GM21390 (cell line): ENCODE measurements at regions not wholly inside any gene's neighbourhood (a gene's known extent, or its start where the extent isn't known, plus 50 kb on each side); places are given as distances from the start of the nearest gene placed in this dataset.
"Not testable (repeated sequence)": the region's sequence is repeated elsewhere in the genome, so short reads cannot be mapped to it uniquely, and the experiment has no call there.

Experiments used
- ATAC-seq: cut with Tn5 transposase; IDR thresholded peaks from one replicate; pipeline ENCODE4 v1.9.1; 2021; ENCODE audit not compliant: unreplicated experiment

DNA sequence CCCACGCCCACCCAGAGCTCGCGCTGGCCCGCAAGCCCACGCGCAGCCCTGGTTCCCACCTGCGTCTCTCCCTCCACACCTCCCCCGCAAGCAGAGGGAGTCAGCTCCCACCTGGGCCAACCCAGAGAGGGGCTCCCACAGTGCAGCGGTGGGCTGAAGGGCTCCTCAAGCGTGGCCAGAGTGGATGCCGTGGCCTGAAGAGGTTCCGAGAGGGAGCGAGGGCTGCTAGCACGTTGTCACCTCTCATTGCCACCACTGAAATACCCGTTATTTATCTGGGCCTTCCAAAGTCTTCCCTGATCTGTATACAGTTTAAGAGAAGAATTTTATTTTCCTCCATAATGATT, 88.3 kb upstream of the MYLIP start:
- ATAC-seq, result no peak

- not testable (repeated sequence) for ATAC-seq
Observed at GRCh38 chr6:16039892-16040627, 88.8 kb upstream of the MYLIP start.

DNA sequence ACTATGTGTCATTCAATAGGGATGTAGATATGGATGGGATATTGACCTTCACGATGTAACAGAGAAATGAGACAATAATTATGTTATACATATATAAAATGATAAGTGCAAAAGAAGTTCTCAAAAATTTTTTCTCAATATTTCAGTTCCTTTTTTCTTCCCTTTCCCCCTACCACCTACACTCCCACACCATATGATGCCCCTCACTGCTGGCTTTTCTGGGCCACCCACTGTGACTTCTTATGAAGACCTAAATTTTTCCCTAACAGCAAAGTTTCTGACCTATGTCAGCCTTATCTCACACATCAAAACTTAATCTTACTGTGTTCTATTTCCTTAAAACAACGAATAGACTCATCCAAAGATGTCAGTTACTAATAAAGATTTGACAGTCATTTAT, 89.9 kb upstream of the MYLIP start:
- no peak for ATAC-seq

DNA sequence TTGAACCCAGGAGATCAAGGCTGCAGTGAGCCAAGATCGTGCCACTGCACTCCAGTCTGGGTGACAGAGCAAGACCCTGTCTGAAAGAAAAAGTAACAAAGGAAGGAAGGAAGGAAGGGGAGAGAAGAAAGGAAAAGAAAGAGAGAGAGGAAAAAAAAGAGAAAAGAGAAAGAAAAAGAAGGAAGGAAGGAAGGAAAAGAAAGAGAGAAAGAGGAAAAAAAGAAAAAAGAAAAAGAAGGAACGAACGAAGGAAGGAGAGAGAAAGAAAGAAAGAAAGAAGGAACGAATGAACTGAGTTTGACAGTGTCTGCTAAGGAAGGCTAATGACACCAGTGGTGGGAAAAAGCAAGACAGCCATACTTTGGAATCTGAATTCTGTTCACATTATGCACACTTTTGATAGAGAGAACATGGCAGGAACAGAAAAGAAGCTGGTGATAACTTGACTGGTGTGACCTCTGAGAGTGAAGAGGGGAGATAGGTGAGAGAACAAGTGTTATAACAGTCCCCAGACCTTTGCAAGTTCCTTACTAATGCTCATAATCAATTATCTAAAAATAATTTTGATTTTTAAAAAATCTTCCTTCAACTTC, 93.3 kb upstream of the MYLIP start:
- no peak for ATAC-seq

DNA sequence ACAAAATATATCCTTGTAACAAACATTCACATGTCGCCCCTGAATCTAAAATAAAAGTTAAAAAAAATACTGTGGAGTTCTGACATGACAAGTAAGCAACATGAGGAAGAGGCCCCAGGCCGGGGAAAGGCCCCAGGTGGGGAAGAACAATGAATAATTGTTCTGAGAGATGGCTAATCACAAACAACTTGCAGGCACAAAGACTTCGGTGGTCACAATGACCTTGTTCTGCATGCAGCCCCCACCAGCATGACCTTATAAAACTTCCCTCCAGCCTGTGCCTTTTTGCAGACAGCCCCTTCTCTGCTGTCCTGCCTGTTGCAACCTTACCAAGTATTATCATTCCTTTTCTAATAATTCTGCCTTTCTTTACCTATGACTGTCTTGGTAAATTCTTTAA, 95.7 kb upstream of the MYLIP start:
- no peak for ATAC-seq

- ATAC-seq, result no peak
Observed at GRCh38 chr6:16031278-16031981, 97.5 kb upstream of the MYLIP start.

- ATAC-seq, result no peak
Observed at GRCh38 chr6:16028966-16029365, 99.9 kb upstream of the MYLIP start.

- no peak for ATAC-seq
Observed at GRCh38 chr6:16020259-16020658, 108.6 kb upstream of the MYLIP start.

DNA sequence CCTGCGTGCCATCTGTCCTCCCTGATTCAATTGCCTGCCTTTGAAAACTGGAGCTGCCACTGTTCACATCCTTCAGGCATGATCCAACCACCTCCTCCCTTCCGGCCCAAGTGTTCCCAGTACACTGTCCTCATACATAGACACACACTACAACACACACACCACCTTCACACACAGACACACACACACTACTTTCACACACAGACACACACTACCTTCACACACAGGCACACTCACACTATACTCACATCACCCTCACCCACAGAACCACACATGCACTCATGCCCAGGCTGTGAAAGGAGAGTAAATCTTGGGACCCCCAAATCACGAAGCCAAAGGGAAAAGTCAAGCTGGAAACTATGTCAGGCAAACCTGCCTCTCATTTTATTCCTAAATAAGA, 109.4 kb upstream of the MYLIP start:
- no peak for ATAC-seq

- no peak for ATAC-seq
Observed at GRCh38 chr6:16018626-16019025, 110.3 kb upstream of the MYLIP start.

GRCh38 chr6:16014325-16014724, 114.6 kb upstream of the MYLIP start:
- ATAC-seq, result not testable (repeated sequence)

DNA sequence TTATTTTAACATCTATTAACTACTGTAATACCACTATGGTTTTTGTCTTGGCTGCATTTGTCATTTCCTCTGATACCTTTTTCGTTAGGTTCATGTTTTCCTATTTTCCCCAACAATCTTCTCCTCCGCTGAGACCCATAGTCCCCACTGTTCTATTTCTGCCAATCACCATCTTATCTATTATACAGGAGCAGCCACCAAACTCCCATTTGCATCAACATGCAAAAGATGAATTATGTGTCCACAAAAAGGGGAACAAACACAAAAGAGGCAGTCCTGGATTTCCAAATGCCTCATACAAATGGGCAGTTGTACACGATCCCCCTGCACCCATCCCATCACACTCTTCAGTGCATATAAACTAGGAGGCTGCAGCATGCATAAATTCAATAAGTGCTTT, 121.7 kb upstream of the MYLIP start:
- ATAC-seq, result no peak

GRCh38 chr6:16006681-16007080, 122.2 kb upstream of the MYLIP start:
- no peak for ATAC-seq

- no peak for ATAC-seq
Observed at GRCh38 chr6:16004934-16005679, 123.8 kb upstream of the MYLIP start.

DNA sequence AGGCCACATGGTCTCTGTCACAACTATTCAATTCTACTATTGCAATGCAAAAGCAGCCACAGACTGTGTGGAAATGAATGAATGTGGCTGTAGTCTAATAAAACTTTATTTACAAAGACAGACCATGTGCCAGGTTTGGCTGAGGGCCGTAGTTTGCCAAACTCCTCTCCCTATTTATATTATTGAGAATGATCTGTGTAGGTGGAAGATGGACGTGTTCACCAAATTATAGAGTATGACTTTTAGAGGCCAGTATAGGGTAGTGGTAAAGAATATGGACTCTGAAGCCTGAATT, 125.7 kb upstream of the MYLIP start:
- ATAC-seq, result no peak

- no peak for ATAC-seq
Observed at GRCh38 chr6:16002332-16003196, 126.3 kb upstream of the MYLIP start.

DNA sequence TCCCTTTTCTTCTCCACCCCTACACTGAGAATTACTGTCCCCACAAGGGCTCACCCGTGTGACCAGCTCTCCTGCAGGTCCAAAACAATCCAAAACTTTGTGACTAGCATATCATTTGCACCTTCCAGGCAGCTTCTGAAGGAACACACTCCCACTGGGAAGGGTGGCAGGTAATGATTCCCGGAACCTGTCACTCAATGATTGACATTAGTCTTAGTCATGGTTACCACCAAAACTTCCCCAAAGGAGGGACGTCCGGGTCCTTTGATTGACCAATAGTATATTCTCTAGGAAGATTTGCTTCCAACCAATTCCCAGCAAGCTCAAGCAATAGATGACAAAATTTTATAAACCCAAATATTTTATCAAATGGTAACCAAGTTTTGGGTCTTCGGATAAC, 127.7 kb upstream of the MYLIP start:
- ATAC-seq, result no peak

GRCh38 chr6:15999201-15999600, 129.7 kb upstream of the MYLIP start:
- no peak for ATAC-seq

DNA sequence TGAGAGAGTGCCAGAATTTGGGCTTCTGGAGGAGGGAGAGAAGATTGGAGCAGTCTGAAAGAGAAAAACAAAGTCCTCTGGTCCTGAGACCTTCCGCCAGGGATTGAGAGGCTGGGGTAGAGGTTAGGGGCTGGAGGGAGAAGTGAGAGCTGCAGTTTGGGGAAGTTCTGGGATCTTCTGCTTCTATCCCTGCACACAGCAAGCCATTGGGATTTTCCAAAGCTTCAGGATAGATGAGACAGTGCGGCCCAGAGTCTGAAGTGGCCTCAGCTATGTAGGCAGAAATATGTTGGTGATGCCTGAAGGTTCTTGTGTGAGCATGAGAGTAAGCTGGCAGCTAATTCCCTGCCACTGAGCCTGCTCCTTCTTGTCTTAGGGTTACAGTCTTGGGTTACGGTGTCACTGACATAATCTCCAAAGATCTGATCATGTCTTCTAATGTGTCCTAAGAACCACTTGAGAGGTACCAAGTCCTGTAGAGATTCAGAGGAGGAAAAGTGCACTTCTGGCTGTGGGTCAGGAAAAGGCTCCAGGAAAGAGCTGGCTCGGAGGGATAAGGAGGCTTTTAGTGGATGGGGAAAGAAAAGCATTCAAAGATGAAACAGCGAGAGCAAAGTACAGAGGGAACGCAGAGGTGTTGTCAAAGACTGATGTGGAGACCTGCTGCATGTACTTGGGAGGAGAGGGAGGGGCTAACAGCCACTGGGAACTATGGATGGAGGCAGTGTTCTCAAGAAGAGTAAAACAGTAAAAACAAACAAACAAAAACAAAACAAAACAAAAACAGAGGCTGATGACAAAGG, 131.1 kb upstream of the MYLIP start:
- ATAC-seq, result no peak

DNA sequence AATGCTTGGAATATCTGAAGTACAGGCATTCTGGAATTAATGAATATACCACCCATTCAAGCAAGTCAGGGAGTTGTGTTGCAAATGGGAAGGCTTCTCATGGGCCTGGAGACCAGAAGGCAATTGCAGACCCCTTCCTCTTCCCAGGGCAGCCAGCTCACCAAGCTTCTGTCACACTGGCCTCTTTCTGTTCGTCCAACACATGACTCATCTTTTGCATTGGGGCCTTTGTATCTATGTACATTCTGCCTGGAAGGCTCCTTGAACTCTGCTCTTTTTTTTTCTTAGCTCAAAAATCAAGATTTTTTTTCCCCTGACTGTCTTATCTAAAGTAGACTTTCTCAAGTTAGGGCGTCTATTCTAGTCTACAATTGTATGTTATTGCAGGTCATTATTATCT, 132.9 kb upstream of the MYLIP start:
- no peak for ATAC-seq
